ENCODE measurements at regions not wholly inside any gene's neighbourhood (a gene's known extent, or its start where the extent isn't known, plus 50 kb on each side); places are given as distances from the start of the nearest gene placed in this dataset.

DNA sequence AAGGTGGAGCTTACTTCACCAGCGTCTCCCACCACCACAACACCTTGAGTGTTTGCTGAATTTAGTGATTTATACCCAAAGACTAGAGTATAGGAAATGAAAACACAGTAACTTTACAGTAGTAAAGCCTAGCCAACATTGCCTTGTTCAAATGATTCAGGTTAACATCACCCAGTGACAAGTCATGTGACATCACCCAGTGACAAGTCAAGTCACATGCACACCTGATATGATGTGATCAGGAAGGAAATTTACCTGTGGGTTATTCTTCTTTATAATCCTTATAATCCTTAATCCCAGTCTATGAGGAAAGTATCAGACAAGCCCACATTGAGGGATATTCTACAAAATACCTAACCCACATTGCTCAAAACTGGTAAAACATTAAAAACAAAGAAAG lies 545.6 kb upstream of the MEF2C start:
- no peaks in the 10 kb centered on the region for H3K36me3 Mint-ChIP-seq (ENCODE audit: low read depth)
- DNase-seq (ENCODE audit: low spot score) = no peak
- H3K9me3 Mint-ChIP-seq = no peaks in the 10 kb centered on the region
- H3K4me3 Mint-ChIP-seq (ENCODE audit: low read depth) = no peak overlapping the region
- intact Hi-C loops (cut with micrococcal nuclease) = no loop called here
- no peak overlapping the region for H3K27ac Mint-ChIP-seq
- H3K27me3 Mint-ChIP-seq (ENCODE audit: low read depth) = no peaks in the 10 kb centered on the region
- no peaks in the 10 kb centered on the region for H3K4me1 Mint-ChIP-seq (ENCODE audit: low read depth)

DNA sequence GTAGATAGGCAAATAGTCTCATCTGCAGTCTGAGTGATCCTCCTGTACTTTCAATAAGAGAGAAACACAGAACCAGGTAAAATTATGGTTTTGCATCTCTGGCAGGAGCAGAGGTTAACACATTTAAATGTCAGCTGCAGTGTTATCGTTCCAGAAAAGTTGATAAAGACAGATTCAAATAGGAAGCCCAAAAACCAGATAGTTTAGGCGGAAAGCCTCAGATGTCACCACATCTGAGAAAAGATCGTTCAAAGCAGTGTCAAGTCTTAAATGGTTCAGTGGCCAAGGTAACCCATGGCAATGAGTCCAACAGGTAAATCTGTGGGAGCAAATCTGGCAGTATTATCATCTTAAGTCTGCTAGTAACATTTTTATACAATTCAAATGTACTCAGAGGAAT lies 542.1 kb upstream of the MEF2C start:
- Mint-ChIP-seq H3K9me3 (no peaks in the 10 kb centered on the region), H3K27me3 (ENCODE audit: low read depth) (no peaks in the 10 kb centered on the region), H3K36me3 (ENCODE audit: low read depth) (no peaks in the 10 kb centered on the region), H3K27ac (no peak overlapping the region), H3K4me3 (ENCODE audit: low read depth) (no peak overlapping the region), H3K4me1 (ENCODE audit: low read depth) (no peaks in the 10 kb centered on the region)
- DNase-seq (ENCODE audit: low spot score) = no peak
- intact Hi-C loops (cut with micrococcal nuclease) = no loop called here

DNA sequence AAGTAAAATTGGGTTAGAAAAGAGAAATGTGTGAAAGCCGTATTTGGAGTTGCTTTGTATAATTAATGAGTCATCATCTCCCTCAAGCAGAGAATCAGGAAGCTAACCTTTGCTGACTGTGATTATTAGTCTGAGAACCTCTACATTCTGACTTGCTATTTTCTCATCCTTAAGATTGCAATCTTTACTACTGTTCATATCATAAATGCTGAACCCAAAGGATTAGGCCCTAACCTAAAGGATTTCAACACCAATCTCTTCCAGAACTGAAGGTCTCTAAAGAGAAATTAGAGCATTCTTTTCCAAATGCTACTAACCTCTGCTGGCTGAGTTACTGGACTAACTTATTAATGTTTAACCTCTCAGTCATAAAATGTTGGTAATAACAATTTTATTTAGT lies 538.1 kb upstream of the MEF2C start:
- H3K4me1 Mint-ChIP-seq (ENCODE audit: low read depth) = no peaks in the 10 kb centered on the region

DNA sequence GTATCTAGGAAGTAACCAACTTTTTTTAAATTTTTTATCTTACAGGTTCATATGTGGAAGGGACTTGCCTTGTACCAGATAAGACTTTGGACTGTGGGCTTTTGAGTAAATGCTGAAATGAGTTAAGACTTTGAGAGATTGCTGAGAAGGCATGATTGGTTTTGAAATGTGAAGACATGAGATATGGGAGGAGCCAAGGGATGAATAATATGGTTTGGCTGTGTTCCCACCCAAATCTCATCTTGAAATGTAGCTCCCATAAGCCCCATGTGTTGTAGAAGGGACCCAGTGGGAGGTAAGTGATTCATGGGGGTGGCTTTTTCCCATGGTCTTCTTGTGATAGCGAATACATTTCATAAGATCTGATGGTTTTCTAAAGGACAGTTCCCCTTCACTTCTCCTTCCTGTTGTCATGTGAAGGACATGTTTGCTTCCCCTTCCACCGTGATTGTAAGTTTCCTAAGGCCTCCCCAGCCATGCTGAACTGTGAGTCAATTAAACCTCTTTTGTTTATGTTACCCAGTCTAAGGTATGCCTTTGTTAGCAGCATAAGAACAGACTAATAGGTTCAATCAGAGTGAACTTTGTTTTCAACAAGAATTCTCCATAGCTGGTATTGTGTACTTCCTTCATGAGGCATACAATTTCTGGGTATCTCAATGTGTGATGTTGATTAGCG lies 535.6 kb upstream of the MEF2C start:
- no peak overlapping the region for H3K27ac Mint-ChIP-seq
- no peak overlapping the region for H3K4me3 Mint-ChIP-seq (ENCODE audit: low read depth)
- no peaks in the 10 kb centered on the region for H3K36me3 Mint-ChIP-seq (ENCODE audit: low read depth)
- DNase-seq (ENCODE audit: low spot score) = no peak
- no peaks in the 10 kb centered on the region for H3K4me1 Mint-ChIP-seq (ENCODE audit: low read depth)
- H3K27me3 Mint-ChIP-seq (ENCODE audit: low read depth) = no peaks in the 10 kb centered on the region
- peaks cover 4% of the 10 kb centered on the region for H3K9me3 Mint-ChIP-seq
- intact Hi-C loops (cut with micrococcal nuclease) = no loop called here

More for the DNA sequence above, 538.1 kb upstream of the MEF2C start:
- peaks cover 4% of the 10 kb centered on the region for H3K9me3 Mint-ChIP-seq
- intact Hi-C loops (cut with micrococcal nuclease) = no loop called here
- H3K36me3 Mint-ChIP-seq (ENCODE audit: low read depth) = no peaks in the 10 kb centered on the region
- H3K4me3 Mint-ChIP-seq (ENCODE audit: low read depth) = no peak overlapping the region
- H3K27me3 Mint-ChIP-seq (ENCODE audit: low read depth) = no peaks in the 10 kb centered on the region
- no peak for DNase-seq (ENCODE audit: low spot score)
- H3K27ac Mint-ChIP-seq = no peak overlapping the region

DNA sequence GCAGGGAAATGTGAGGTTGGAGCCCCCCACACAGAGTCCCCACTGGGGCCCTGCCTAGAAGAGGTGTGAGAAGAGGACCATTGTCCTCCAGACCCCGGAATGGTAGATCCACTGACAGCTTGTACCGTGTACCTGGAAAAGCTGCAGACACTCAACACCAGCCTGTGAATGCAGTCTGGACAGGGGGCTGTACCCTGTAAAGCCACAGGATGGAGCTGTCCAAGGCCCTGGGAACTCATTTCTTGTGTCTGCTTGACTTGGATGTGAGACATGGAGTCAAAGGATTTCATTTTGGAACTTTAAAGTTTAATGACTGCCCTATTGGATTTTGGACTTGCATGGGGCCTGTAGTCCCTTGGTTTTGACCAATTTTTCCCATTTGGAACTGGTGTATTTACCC lies 535.0 kb upstream of the MEF2C start:
- Mint-ChIP-seq H3K9me3 (peaks cover 4% of the 10 kb centered on the region), H3K4me3 (ENCODE audit: low read depth) (no peak overlapping the region), H3K27ac (no peak overlapping the region), H3K4me1 (ENCODE audit: low read depth) (no peaks in the 10 kb centered on the region), H3K27me3 (ENCODE audit: low read depth) (no peaks in the 10 kb centered on the region), H3K36me3 (ENCODE audit: low read depth) (no peaks in the 10 kb centered on the region)
- intact Hi-C loops (cut with micrococcal nuclease) = no loop called here
- DNase-seq (ENCODE audit: low spot score) = no peak

DNA sequence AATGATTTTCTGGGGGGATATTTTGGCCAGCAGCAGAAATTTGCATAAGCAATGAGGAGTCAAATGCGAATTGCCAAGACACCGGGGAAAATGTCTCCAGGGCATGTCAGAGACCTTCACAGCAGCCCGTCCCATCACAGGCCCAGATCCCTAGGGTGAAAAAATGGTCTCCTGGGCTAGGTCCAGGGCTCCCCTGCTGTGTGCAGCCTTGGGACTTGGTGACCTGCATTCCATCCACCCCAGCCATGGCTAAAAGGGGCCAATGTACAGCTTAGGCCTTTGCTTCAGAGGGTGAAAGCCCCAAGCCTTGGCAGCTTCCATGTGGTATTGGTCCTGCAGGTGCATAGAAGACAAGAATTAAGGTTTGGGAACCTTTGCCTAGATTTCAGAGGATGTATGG lies 534.5 kb upstream of the MEF2C start:
- no peaks in the 10 kb centered on the region for H3K4me1 Mint-ChIP-seq (ENCODE audit: low read depth)
- DNase-seq (ENCODE audit: low spot score) = no peak
- H3K4me3 Mint-ChIP-seq (ENCODE audit: low read depth) = no peak overlapping the region
- no peak overlapping the region for H3K27ac Mint-ChIP-seq
- intact Hi-C loops (cut with micrococcal nuclease) = no loop called here
- H3K9me3 Mint-ChIP-seq = peaks cover 4% of the 10 kb centered on the region
- no peaks in the 10 kb centered on the region for H3K27me3 Mint-ChIP-seq (ENCODE audit: low read depth)
- no peaks in the 10 kb centered on the region for H3K36me3 Mint-ChIP-seq (ENCODE audit: low read depth)

DNA sequence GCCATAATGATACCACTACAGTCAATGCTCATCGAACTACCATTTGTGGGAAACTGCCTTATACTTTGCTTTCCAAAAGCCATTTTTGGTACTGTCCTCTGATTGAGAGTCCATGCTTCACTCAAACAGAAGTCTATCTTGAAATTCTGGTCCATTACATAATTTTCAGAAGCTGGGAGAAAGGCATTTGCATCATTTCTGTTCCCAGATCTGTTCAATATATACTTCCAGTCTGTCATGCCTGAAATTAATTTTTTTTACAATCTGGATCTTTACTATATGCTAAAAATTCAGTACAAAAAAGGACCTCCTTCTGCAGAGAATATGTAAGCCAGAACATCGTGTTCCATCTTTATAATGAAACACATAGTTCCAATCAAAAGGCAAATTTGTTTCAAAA lies 528.9 kb upstream of the MEF2C start:
- Mint-ChIP-seq H3K9me3 (no peaks in the 10 kb centered on the region), H3K27me3 (ENCODE audit: low read depth) (no peaks in the 10 kb centered on the region), H3K36me3 (ENCODE audit: low read depth) (no peaks in the 10 kb centered on the region), H3K4me1 (ENCODE audit: low read depth) (no peaks in the 10 kb centered on the region), H3K4me3 (ENCODE audit: low read depth) (no peak overlapping the region), H3K27ac (no peak overlapping the region)
- intact Hi-C loops (cut with micrococcal nuclease) = no loop called here
- no peak for DNase-seq (ENCODE audit: low spot score)

DNA sequence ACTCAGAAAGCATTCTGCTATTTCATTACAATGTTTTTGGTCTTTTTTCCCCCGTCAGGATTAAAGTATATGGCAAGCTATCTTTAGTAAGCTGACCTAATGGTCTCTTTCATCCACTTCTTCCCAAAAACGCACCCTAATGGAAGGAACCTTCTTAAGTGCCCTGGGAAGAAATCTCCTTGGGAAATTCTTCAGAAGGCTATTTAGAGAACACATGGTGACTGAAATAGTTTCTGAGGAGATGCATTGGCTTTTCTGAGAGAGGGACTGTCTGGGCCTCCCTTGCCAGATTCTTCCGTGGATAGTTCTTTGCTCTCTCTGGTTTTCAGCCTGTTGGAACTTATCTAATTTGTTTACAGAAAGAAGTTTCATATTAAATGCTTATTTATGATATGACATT lies 524.1 kb upstream of the MEF2C start:
- Mint-ChIP-seq H3K27ac (no peak overlapping the region), H3K4me1 (ENCODE audit: low read depth) (no peaks in the 10 kb centered on the region), H3K36me3 (ENCODE audit: low read depth) (no peaks in the 10 kb centered on the region), H3K4me3 (ENCODE audit: low read depth) (no peak overlapping the region), H3K9me3 (no peaks in the 10 kb centered on the region), H3K27me3 (ENCODE audit: low read depth) (peaks cover 1% of the 10 kb centered on the region)
- intact Hi-C loops (cut with micrococcal nuclease) = no loop called here
- DNase-seq (ENCODE audit: low spot score) = no peak

DNA sequence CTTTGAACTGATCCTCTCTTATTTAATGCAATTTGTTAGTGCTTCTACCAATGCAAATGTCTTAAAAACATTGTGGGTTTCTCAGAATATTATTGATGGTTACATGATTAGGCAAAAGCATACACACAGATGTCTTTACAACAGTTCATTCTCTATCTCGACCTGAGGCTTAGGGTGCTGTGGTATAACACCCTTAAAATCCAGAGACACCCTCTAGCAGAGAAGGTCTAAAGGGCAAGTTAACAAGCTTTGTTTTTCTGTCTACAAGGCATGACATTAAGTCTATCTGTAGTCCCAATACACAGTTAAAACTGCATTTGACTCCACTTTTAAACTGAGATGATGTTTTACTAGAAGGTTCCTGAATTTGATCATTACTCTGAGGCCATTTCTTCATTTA lies 518.7 kb upstream of the MEF2C start:
- Mint-ChIP-seq H3K36me3 (ENCODE audit: low read depth) (no peaks in the 10 kb centered on the region), H3K27me3 (ENCODE audit: low read depth) (peaks cover 1% of the 10 kb centered on the region), H3K4me3 (ENCODE audit: low read depth) (no peak overlapping the region), H3K27ac (no peak overlapping the region), H3K9me3 (no peaks in the 10 kb centered on the region), H3K4me1 (ENCODE audit: low read depth) (peaks cover 5% of the 10 kb centered on the region)
- intact Hi-C loops (cut with micrococcal nuclease) = no loop called here
- DNase-seq (ENCODE audit: low spot score) = no peak

DNA sequence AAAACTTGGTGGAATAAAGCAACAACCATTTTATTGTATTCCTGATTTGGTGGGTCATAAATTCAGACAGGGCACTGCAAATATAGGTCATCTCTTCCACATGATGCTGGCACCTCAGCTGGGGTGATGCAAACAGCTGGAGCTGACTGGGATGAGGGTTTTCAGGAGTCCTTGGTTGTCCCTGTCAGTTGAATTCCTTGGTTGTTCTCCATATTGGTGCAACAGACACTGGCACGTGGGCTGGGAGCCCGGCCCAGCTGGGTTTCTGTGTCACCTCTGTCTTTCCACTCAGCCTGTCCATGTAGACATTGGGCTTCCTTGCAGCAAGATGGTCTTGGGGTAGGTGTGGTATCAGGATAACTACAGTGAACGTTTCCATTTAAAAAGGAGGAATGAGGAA lies 518.0 kb upstream of the MEF2C start:
- Mint-ChIP-seq H3K27ac (no peak overlapping the region), H3K4me3 (ENCODE audit: low read depth) (no peak overlapping the region), H3K9me3 (no peaks in the 10 kb centered on the region), H3K27me3 (ENCODE audit: low read depth) (peaks cover 1% of the 10 kb centered on the region), H3K4me1 (ENCODE audit: low read depth) (peaks cover 6% of the 10 kb centered on the region), H3K36me3 (ENCODE audit: low read depth) (no peaks in the 10 kb centered on the region)
- intact Hi-C loops (cut with micrococcal nuclease) = no loop called here
- no peak for DNase-seq (ENCODE audit: low spot score)

DNA sequence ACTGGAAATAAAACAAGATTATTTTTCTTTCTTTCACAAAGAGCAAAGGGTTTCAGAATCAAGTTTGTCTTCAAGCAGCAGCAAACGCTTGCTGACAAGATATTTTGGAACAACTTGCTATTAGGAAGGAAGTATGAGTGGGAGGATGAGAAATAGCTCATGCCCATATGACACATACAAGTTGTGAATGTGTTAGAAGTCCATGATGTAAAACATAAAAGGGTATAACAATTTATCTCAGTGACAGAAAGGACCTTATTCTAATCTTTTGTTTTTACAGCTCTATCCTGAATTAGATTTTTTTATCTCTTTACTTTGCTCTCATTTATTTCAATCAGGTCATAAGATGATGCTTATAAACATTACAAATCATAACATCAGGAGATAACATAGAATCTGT lies 516.6 kb upstream of the MEF2C start:
- no peak for DNase-seq (ENCODE audit: low spot score)
- Mint-ChIP-seq H3K4me1 (ENCODE audit: low read depth) (peaks cover 8% of the 10 kb centered on the region), H3K27me3 (ENCODE audit: low read depth) (peaks cover 1% of the 10 kb centered on the region), H3K27ac (no peak overlapping the region), H3K36me3 (ENCODE audit: low read depth) (no peaks in the 10 kb centered on the region), H3K9me3 (no peaks in the 10 kb centered on the region), H3K4me3 (ENCODE audit: low read depth) (no peak overlapping the region)
- intact Hi-C loops (cut with micrococcal nuclease) = no loop called here

DNA sequence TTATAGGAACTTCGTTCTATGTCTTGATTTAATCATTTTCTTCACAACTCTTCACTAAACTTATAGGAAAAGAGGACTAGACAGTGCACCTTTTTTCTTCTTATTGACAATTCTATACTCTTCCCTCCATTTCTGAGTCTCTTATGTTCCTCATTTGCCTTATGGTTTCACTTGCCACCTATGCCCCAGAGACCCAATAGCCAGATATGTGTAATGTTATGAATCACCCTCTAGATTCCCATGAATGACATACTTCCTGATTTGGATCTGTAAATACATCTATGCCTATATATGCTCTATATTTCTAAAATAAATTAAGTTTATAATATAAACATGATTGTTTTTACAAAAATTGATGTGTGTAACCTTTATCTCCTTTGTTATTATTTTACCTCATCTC lies 514.1 kb upstream of the MEF2C start:
- Mint-ChIP-seq H3K27me3 (ENCODE audit: low read depth) (no peaks in the 10 kb centered on the region), H3K4me1 (ENCODE audit: low read depth) (peaks cover 8% of the 10 kb centered on the region), H3K36me3 (ENCODE audit: low read depth) (no peaks in the 10 kb centered on the region), H3K4me3 (ENCODE audit: low read depth) (no peak overlapping the region), H3K27ac (no peak overlapping the region), H3K9me3 (no peaks in the 10 kb centered on the region)
- intact Hi-C loops (cut with micrococcal nuclease) = no loop called here
- DNase-seq (ENCODE audit: low spot score) = no peak

DNA sequence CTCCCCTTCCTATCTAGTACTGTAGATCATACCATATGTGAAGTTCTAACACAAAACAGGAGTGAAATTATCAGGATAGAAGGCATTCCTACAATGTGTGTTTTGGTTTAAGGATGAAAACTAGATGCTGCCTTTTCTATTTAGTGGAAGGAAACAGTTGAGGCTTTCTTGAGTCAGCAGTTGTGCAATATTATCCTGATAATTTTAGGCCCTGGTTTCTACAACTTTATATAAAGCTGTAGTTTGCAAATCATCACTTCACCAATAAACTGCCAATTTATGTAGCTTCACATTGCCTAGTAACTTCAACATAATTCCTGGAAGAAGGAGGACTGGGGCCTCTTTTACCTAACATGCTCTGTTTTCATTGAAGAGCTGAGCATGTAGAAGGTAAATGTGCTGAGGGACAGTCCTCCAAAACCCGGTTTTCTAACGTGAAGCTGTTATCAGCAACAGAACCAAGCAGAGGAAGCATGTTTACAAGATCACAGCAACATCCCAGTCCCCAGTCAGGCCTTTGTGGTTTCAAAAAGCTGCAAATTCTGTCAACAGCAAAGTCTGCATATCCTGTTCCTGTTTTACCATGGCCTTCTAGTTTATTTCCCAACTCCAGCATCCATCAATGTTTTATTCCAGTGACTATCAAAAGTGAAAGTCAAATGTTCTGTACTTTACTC lies 513.4 kb upstream of the MEF2C start:
- Mint-ChIP-seq H3K27ac (no peak overlapping the region), H3K27me3 (ENCODE audit: low read depth) (no peaks in the 10 kb centered on the region), H3K4me3 (ENCODE audit: low read depth) (no peak overlapping the region), H3K36me3 (ENCODE audit: low read depth) (no peaks in the 10 kb centered on the region), H3K9me3 (no peaks in the 10 kb centered on the region), H3K4me1 (ENCODE audit: low read depth) (peaks cover 8% of the 10 kb centered on the region)
- DNase-seq (ENCODE audit: low spot score) = no peak
- intact Hi-C loops (cut with micrococcal nuclease) = no loop called here

All from activated T-helper 2 cell treated with anti-CD3 and anti-CD28 coated beads, Interferon-gamma antibody, Interleukin-2, Interleukin-4, amounts not matched to agents 10 μg/mL and 5 μg/mL and 100 μg/mL, durations not matched to agents 14 hours and 24 hours and 36 hours (primary cell).